DND-41 (cell line): ENCODE measurements at regions not wholly inside any gene's neighbourhood (a gene's known extent, or its start where the extent isn't known, plus 50 kb on each side); places are given as distances from the start of the nearest gene placed in this dataset.
"Not testable (repeated sequence)": the region's sequence is repeated elsewhere in the genome, so short reads cannot be mapped to it uniquely, and the experiment has no call there.

Experiments used
- ATAC-seq: fragments of 200-7000 bp; cut with Tn5 transposase; 3 replicates; pipeline ENCODE4 v1.9.1; 2021; ENCODE audit warnings: low read depth; ENCODE audit not compliant: insufficient read depth
- DNase-seq: peaks from one replicate; pipeline ENCODE4 v3.0.0-alpha.2; 2020
- H2AFZ ChIP-seq: 2 replicates; pipeline ENCODE4 v1.6.0; 2012; ENCODE audit warnings: low read depth, low read length
- H3K27ac ChIP-seq: 2 replicates; pipeline ENCODE4 v1.5.1; 2012; ENCODE audit warnings: low read length, inconsistent platforms
- H3K27me3 ChIP-seq: fragments of 200-600 bp; sonication (generic); 2 replicates; pipeline ENCODE4 v1.6.0; 2012; ENCODE audit warnings: low read length, mild to moderate bottlenecking, inconsistent platforms; ENCODE audit not compliant: insufficient read depth, poor library complexity
- H3K36me3 ChIP-seq: 2 replicates; pipeline ENCODE4 v1.5.1; 2012; ENCODE audit warnings: low read length, inconsistent platforms; ENCODE audit not compliant: insufficient read depth
- H3K4me1 ChIP-seq: 2 replicates; pipeline ENCODE4 v1.5.1; 2012; ENCODE audit warnings: mild to moderate bottlenecking, low read length; ENCODE audit not compliant: insufficient read depth
- H3K4me2 ChIP-seq: 2 replicates; pipeline ENCODE4 v1.6.0; 2012; ENCODE audit warnings: mild to moderate bottlenecking, moderate library complexity, low read length, inconsistent platforms; ENCODE audit not compliant: insufficient read depth
- H3K4me3 ChIP-seq, 2 experiments: fragments of 200-600 bp in 1 of 2; shearing (Covaris generic) in 1 of 2; 2 replicates each; pipeline ENCODE4 v1.5.1; 2012 to 2016; ENCODE audit warnings: inconsistent platforms in 2 of 2, low read length in 2 of 2, mild to moderate bottlenecking in 2 of 2, low read depth in 1 of 2, moderate library complexity in 1 of 2
- H3K79me2 ChIP-seq: 2 replicates; pipeline ENCODE4 v1.6.0; 2012; ENCODE audit warnings: low read length, inconsistent platforms; ENCODE audit not compliant: insufficient read depth
- H3K9ac ChIP-seq: 2 replicates; pipeline ENCODE4 v1.6.0; 2012; ENCODE audit warnings: low read depth, mild to moderate bottlenecking, inconsistent platforms, low read length, moderate library complexity
- H3K9me3 ChIP-seq: 2 replicates; pipeline ENCODE4 v1.5.1; 2012; ENCODE audit warnings: low read length, moderate library complexity, mild to moderate bottlenecking, inconsistent platforms; ENCODE audit not compliant: insufficient read depth, severe bottlenecking
- H4K20me1 ChIP-seq: 2 replicates; pipeline ENCODE4 v1.6.0; 2012; ENCODE audit warnings: low read length; ENCODE audit not compliant: insufficient read depth
- EZH2 ChIP-seq: IDR thresholded peaks from 3 replicates; pipeline ENCODE4 v1.6.1; 2012; ENCODE audit warnings: borderline replicate concordance, low read depth, mild to moderate bottlenecking, moderate library complexity, low read length, inconsistent platforms; ENCODE audit not compliant: severe bottlenecking
- TF ChIP-seq, protein P1 (sequence below): IDR thresholded peaks from 2 replicates; pipeline ENCODE4 v1.5.1; 2012; ENCODE audit warnings: borderline replicate concordance, low read length, moderate library complexity, mild to moderate bottlenecking; ENCODE audit not compliant: poor library complexity, severe bottlenecking; ENCODE audit errors: extremely low read depth

DNA sequence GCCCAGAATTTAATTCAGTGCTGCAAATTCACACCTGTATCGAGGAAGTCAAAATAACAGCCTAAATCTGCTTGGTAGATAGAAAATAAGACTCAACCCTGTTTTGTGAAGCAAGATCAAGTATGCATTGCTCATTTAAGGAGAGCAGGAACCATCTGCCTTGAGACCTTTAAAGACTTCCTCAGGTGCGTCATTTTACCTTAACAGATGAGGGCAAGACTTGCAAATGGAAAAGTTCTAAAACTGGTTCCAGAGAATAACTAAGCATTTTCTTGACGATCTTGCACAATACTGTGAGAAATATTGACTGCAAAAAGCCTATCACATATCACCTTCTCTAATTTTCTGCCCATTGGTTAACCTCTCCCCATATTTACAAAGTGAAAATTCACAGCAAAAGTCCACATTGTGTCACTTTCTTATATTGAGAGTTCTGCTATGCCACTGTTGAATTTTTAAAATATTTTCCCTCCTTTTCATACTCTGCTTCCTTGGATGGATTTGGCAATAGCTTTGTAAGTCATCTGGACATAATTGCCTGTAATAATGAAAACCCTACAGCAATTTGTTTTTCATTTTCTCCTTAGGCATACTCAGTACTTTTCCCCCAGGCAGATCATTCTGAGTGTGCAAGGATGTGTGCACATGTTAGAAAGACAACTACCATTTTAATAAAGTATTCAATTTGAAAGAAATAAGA lies 234.2 kb downstream of the AASDHPPT start:
- TF ChIP-seq, protein P1, sequence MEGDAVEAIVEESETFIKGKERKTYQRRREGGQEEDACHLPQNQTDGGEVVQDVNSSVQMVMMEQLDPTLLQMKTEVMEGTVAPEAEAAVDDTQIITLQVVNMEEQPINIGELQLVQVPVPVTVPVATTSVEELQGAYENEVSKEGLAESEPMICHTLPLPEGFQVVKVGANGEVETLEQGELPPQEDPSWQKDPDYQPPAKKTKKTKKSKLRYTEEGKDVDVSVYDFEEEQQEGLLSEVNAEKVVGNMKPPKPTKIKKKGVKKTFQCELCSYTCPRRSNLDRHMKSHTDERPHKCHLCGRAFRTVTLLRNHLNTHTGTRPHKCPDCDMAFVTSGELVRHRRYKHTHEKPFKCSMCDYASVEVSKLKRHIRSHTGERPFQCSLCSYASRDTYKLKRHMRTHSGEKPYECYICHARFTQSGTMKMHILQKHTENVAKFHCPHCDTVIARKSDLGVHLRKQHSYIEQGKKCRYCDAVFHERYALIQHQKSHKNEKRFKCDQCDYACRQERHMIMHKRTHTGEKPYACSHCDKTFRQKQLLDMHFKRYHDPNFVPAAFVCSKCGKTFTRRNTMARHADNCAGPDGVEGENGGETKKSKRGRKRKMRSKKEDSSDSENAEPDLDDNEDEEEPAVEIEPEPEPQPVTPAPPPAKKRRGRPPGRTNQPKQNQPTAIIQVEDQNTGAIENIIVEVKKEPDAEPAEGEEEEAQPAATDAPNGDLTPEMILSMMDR: no peak
- TF ChIP-seq EZH2: no peak
- H3K36me3 ChIP-seq: no peaks in the 10 kb centered on the region
- H3K4me1 ChIP-seq: peaks cover 10% of the 10 kb centered on the region
- H3K27ac ChIP-seq: no peak overlapping the region
- no peak overlapping the region for H3K9ac ChIP-seq
- H2AFZ ChIP-seq: no peak overlapping the region
- DNase-seq (no peak), ATAC-seq (no peak)
- H3K9me3 ChIP-seq: no peaks in the 10 kb centered on the region
- H3K4me2 ChIP-seq: no peak overlapping the region
- H3K27me3 ChIP-seq: no peaks in the 10 kb centered on the region
- no peaks in the 10 kb centered on the region for H3K79me2 ChIP-seq
- H4K20me1 ChIP-seq: no peaks in the 10 kb centered on the region
- H3K4me3 ChIP-seq: no peak overlapping the region

DNA sequence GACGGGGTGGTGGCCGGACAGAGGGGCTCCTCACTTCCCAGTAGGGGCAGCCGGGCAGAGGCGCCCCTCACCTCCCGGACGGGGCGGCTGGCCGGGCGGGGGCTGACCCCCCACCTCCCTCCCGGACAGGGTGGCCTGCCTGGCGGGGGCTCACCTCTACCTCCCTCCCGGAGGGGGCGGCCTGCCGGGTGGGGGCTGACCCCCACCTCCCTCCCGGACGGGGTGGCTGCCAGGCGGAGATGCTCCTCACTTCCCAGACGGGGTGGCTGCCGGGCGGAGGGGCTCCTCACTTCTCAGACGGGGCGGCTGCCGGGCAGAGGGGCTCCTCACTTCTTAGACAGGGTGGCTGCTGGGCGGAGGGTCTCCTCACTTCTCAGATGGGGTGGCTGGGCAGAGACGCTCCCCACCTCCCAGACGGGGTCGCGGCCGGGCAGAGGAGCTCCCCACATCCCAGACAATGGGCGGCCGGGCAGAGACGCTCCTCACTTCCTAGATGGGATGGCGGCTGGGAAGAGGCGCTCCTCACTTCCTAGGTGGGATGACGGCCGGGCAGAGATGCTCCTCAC lies 239.8 kb downstream of the AASDHPPT start:
- not testable (repeated sequence) for H3K4me1 ChIP-seq, H3K4me2 ChIP-seq, DNase-seq, H3K9ac ChIP-seq, H3K36me3 ChIP-seq, H4K20me1 ChIP-seq, H2AFZ ChIP-seq, H3K27ac ChIP-seq, H3K4me3 ChIP-seq, H3K79me2 ChIP-seq, H3K27me3 ChIP-seq, ATAC-seq
- peaks cover 24% of the 10 kb centered on the region for H3K9me3 ChIP-seq

DNA sequence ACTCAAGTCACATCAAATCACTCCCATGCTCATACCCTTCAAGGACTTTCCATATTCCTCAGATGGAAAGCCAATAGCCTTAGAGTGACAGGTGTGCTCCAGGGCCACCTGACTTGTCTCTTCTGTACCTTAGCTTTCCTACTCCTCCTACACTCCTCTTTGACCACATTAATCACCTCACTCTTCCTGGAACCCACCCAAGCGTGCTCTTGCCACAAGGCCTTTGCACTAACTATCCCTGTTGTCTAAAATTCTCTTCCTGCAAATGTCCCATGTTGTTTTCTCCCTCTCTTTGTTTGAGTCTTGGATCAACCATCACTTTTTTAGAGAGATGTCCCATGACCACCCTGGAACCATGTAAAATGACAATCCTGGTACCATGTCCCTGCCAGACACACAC lies 244.1 kb downstream of the AASDHPPT start:
- no peak for ATAC-seq
- Histone ChIP-seq H3K9ac (no peak overlapping the region), H3K4me1 (no peaks in the 10 kb centered on the region), H2AFZ (no peak overlapping the region), H3K27ac (no peak overlapping the region), H3K9me3 (peaks cover 32% of the 10 kb centered on the region), H3K27me3 (no peaks in the 10 kb centered on the region), H3K4me3 (no peak overlapping the region), H3K79me2 (no peaks in the 10 kb centered on the region), H4K20me1 (no peaks in the 10 kb centered on the region), H3K4me2 (no peak overlapping the region), H3K36me3 (peaks cover 4% of the 10 kb centered on the region; the same call in 1 of the 2 replicates)
- no peak for TF ChIP-seq EZH2
- TF ChIP-seq, protein P1: no peak
- no peak for DNase-seq

DNA sequence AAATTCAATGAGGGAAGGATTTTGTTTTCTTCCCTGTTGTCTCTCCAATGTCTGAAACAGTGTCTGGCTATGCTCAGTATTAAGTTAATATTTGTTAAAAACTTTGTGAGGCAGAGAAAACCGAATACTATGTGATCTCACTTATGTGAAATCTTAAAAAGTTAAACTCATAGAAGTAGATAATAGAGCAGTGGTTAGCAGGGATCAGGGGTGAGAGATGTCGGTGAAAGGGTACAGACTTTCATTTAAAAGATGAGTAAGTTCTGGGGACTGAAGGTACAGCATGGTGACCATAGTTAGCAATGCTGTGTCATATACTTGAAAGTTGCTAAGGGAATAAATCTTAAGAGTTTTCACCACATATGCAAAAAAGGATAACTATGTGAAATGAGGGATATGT lies 244.6 kb downstream of the AASDHPPT start:
- Histone ChIP-seq H3K4me2 (no peak overlapping the region), H3K79me2 (no peaks in the 10 kb centered on the region), H3K9me3 (peaks cover 32% of the 10 kb centered on the region), H3K27ac (no peak overlapping the region), H3K9ac (no peak overlapping the region), H3K4me1 (no peaks in the 10 kb centered on the region), H4K20me1 (no peaks in the 10 kb centered on the region), H3K27me3 (no peaks in the 10 kb centered on the region), H3K4me3 (no peak overlapping the region), H2AFZ (no peak overlapping the region), H3K36me3 (peaks cover 4% of the 10 kb centered on the region; the same call in 1 of the 2 replicates)
- TF ChIP-seq, protein P1: no peak
- TF ChIP-seq EZH2: no peak
- ATAC-seq: no peak
- no peak for DNase-seq
